ENCODE measurements at regions not wholly inside any gene's neighbourhood (a gene's known extent, or its start where the extent isn't known, plus 50 kb on each side); places are given as distances from the start of the nearest gene placed in this dataset.

DNA sequence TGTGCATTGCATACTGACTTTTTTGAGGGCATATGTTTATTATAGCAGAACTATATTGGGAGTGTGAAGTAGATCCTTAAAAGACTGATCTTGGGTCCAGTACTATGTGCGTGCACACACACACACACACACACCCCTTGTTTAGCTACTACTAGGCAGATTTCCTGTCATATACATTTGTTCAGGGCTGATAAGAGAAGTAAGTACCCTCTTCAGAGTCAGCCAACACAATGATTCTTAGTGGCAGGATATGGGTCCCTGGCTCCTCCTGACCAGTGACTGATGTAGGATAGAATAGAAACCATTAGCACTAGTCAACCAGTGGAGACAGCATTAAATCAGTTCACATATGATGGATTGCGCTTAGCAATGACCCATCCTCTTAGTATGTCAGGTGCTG lies 76.2 kb upstream of the MIER3 start:
- Histone ChIP-seq H3K27me3 (ENCODE audit: control insufficient read depth in 2 of 2, insufficient read depth in 2 of 2, low read length in 2 of 2) (no peaks in the 10 kb centered on the region), H3K4me3 (replicated peaks in 1 of 3; ENCODE audit: low read depth in 2 of 3, low read length in 3 of 3) (no peak overlapping the region), H3K27ac (ENCODE audit: low read depth in 1 of 2, low read length in 2 of 2) (no peak overlapping the region), H2AFZ (ENCODE audit: insufficient read depth, low read depth, low read length, poor library complexity, severe bottlenecking) (no peak overlapping the region), H3K36me3 (replicated peaks in 1 of 2; ENCODE audit: control insufficient read depth in 1 of 2, insufficient read depth in 2 of 2, low read length in 2 of 2) (no peaks in the 10 kb centered on the region), H3K9ac (ENCODE audit: insufficient read depth, low read length, poor library complexity, severe bottlenecking) (no peak overlapping the region), H3K9me3 (replicated peaks in 1 of 2; ENCODE audit: control insufficient read depth in 1 of 2, insufficient read depth in 1 of 2, low read length in 2 of 2) (no peaks in the 10 kb centered on the region), H4K20me1 (ENCODE audit: insufficient read depth, low read length) (no peaks in the 10 kb centered on the region), H3K4me2 (replicated peaks; ENCODE audit: extremely low read depth, low read length, poor library complexity, severe bottlenecking) (no peak overlapping the region), H3K79me2 (ENCODE audit: insufficient read depth, low read length) (no peaks in the 10 kb centered on the region), H3K4me1 (ENCODE audit: control insufficient read depth in 1 of 2, insufficient read depth in 2 of 2, low read length in 2 of 2) (peaks cover 5 to 10% of the 10 kb centered on the region in 2 donors)
- DNase-seq = no peak
- no CpG with 5 or more reads among the region's 2 CpGs for WGBS (ENCODE audit: insufficient coverage)
- Mint-ChIP-seq H3K9me3 (peaks cover 0 to 6% (median 4%) of the 10 kb centered on the region in 7 donors), H3K36me3 (no peaks in the 10 kb centered on the region), H3K4me3 (no peak overlapping the region), H3K4me1 (peaks cover 22% of the 10 kb centered on the region), H3K27ac (no peak overlapping the region), H3K27me3 (ENCODE audit: low read depth in 3 of 3) (peaks cover 0 to 2% (median 1%) of the 10 kb centered on the region in 3 donors)
- intact Hi-C loops (cut with micrococcal nuclease) = no loop called here
- TF ChIP-seq, protein P1, sequence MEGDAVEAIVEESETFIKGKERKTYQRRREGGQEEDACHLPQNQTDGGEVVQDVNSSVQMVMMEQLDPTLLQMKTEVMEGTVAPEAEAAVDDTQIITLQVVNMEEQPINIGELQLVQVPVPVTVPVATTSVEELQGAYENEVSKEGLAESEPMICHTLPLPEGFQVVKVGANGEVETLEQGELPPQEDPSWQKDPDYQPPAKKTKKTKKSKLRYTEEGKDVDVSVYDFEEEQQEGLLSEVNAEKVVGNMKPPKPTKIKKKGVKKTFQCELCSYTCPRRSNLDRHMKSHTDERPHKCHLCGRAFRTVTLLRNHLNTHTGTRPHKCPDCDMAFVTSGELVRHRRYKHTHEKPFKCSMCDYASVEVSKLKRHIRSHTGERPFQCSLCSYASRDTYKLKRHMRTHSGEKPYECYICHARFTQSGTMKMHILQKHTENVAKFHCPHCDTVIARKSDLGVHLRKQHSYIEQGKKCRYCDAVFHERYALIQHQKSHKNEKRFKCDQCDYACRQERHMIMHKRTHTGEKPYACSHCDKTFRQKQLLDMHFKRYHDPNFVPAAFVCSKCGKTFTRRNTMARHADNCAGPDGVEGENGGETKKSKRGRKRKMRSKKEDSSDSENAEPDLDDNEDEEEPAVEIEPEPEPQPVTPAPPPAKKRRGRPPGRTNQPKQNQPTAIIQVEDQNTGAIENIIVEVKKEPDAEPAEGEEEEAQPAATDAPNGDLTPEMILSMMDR (IDR thresholded peaks at IDR 0.05) = no peak

DNA sequence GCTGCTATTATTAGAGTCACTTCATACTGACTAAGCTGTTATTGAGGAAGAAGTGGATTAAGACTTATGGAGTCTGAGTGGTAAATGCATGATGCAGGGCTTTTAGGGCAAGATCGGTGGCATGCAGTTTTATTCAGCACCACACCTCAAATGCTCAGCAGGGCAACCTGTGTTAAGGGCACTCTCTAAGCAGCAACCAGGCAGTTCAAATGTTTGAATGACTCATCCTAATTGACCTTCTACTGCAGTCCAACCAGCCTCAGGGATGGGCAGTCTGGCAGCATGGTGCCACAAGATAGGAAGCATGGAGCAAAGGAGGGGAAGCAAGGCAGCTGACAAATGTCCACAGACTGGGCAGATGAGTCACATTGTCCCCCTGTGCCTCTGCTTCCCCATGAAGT lies 80.2 kb upstream of the MIER3 start:
- TF ChIP-seq, protein P1 (IDR thresholded peaks at IDR 0.05) = no peak
- no peaks in the 10 kb centered on the region for H4K20me1 ChIP-seq (ENCODE audit: insufficient read depth, low read length)
- H3K9me3 ChIP-seq (replicated peaks in 1 of 2; ENCODE audit: control insufficient read depth in 1 of 2, insufficient read depth in 1 of 2, low read length in 2 of 2) = no peaks in the 10 kb centered on the region
- H3K4me3 ChIP-seq (replicated peaks in 1 of 3; ENCODE audit: low read depth in 2 of 3, low read length in 3 of 3) = no peak overlapping the region
- no peaks in the 10 kb centered on the region for H3K36me3 ChIP-seq (replicated peaks in 1 of 2; ENCODE audit: control insufficient read depth in 1 of 2, insufficient read depth in 2 of 2, low read length in 2 of 2)
- no peaks in the 10 kb centered on the region for H3K9me3 Mint-ChIP-seq
- H2AFZ ChIP-seq (ENCODE audit: insufficient read depth, low read depth, low read length, poor library complexity, severe bottlenecking) = no peak overlapping the region
- no peak overlapping the region for H3K27ac Mint-ChIP-seq
- H3K27me3 Mint-ChIP-seq (ENCODE audit: low read depth in 3 of 3) = peaks cover 0 to 3% (median 3%) of the 10 kb centered on the region in 3 donors
- H3K79me2 ChIP-seq (ENCODE audit: insufficient read depth, low read length) = no peaks in the 10 kb centered on the region
- H3K27me3 ChIP-seq (ENCODE audit: control insufficient read depth in 2 of 2, insufficient read depth in 2 of 2, low read length in 2 of 2) = no peaks in the 10 kb centered on the region
- no peak overlapping the region for H3K4me3 Mint-ChIP-seq
- no peak overlapping the region for H3K9ac ChIP-seq (ENCODE audit: insufficient read depth, low read length, poor library complexity, severe bottlenecking)
- DNase-seq = peak; percentile 6 to 30 (median 10)
- H3K36me3 Mint-ChIP-seq = no peaks in the 10 kb centered on the region
- peaks cover 22% of the 10 kb centered on the region for H3K4me1 Mint-ChIP-seq
- H3K27ac ChIP-seq (ENCODE audit: low read depth in 1 of 2, low read length in 2 of 2) = no peak overlapping the region
- intact Hi-C loops (cut with micrococcal nuclease) = no loop called here
- H3K4me2 ChIP-seq (replicated peaks; ENCODE audit: extremely low read depth, low read length, poor library complexity, severe bottlenecking) = no peak overlapping the region
- peaks cover 5 to 10% of the 10 kb centered on the region in 2 donors for H3K4me1 ChIP-seq (ENCODE audit: control insufficient read depth in 1 of 2, insufficient read depth in 2 of 2, low read length in 2 of 2)
- WGBS (ENCODE audit: insufficient coverage) = no CpG with 5 or more reads among the region's 1 CpG

Data from CD14-positive monocyte (primary cell).